CD14-positive monocyte (primary cell): ENCODE measurements at regions not wholly inside any gene's neighbourhood (a gene's known extent, or its start where the extent isn't known, plus 50 kb on each side); places are given as distances from the start of the nearest gene placed in this dataset.

Source experiments
- DNase-seq, 3 donors: peaks; one replicate each; pipeline ENCODE4 v3.0.0-alpha.2; 2011 to 2022
- H2AFZ ChIP-seq: 2 replicates; pipeline ENCODE4 v1.6.0; 2012; ENCODE audit warnings: mild to moderate bottlenecking, low read depth, low read length, inconsistent platforms; ENCODE audit not compliant: insufficient read depth, poor library complexity, severe bottlenecking
- H3K27ac ChIP-seq, 2 donors: 1 replicate in 1 of 2; 2 replicates in 1 of 2; pipeline ENCODE4 v1.5.1; 2012 to 2013; ENCODE audit warnings: low read length in 2 of 2, control low read depth in 1 of 2, inconsistent platforms in 1 of 2, low read depth in 1 of 2, mild to moderate bottlenecking in 1 of 2
- H3K27me3 ChIP-seq, 2 donors: one replicate each; pipeline versions ENCODE4 v1.6.0 to v1.6.1; 2011 to 2013; ENCODE audit warnings: low read length in 2 of 2; ENCODE audit not compliant: control insufficient read depth in 2 of 2, insufficient read depth in 2 of 2
- H3K36me3 ChIP-seq, 2 donors: replicated peaks in 1 of 2; 1 replicate in 1 of 2; 2 replicates in 1 of 2; pipeline versions ENCODE4 v1.5.1 to v1.6.1; 2012 to 2013; ENCODE audit warnings: low read length in 2 of 2, control low read depth in 1 of 2, inconsistent platforms in 1 of 2, mild to moderate bottlenecking in 1 of 2; ENCODE audit not compliant: insufficient read depth in 2 of 2, control insufficient read depth in 1 of 2
- H3K4me1 ChIP-seq, 2 donors: 1 replicate in 1 of 2; 2 replicates in 1 of 2; pipeline versions ENCODE4 v1.5.1 to v1.6.1; 2012 to 2013; ENCODE audit warnings: low read length in 2 of 2, control low read depth in 1 of 2, inconsistent platforms in 1 of 2, mild to moderate bottlenecking in 1 of 2, moderate library complexity in 1 of 2; ENCODE audit not compliant: insufficient read depth in 2 of 2, control insufficient read depth in 1 of 2
- H3K4me2 ChIP-seq: replicated peaks from 2 replicates; pipeline ENCODE3; 2012; ENCODE audit warnings: low read length, moderate library complexity, mild to moderate bottlenecking; ENCODE audit not compliant: poor library complexity, severe bottlenecking; ENCODE audit errors: extremely low read depth
- H3K4me3 ChIP-seq, 3 experiments: fragments of 200-600 bp in 1 of 3; sonication (generic) in 1 of 3; replicated peaks in 1 of 3; 1 replicate in 2 of 3; 2 replicates in 1 of 3; pipeline ENCODE4 v1.5.1; 2011 to 2013; ENCODE audit warnings: low read length in 3 of 3, mild to moderate bottlenecking in 3 of 3, control low read depth in 2 of 3, low read depth in 2 of 3, inconsistent platforms in 1 of 3, moderate library complexity in 1 of 3
- H3K79me2 ChIP-seq: 2 replicates; pipeline ENCODE4 v1.6.0; 2012; ENCODE audit warnings: mild to moderate bottlenecking, control low read depth, inconsistent platforms, low read length, moderate library complexity; ENCODE audit not compliant: insufficient read depth
- H3K9ac ChIP-seq: 2 replicates; pipeline ENCODE4 v1.6.0; 2017; ENCODE audit warnings: low read length, mild to moderate bottlenecking; ENCODE audit not compliant: insufficient read depth, poor library complexity, severe bottlenecking
- H3K9me3 ChIP-seq, 2 donors: replicated peaks in 1 of 2; 1 replicate in 1 of 2; 2 replicates in 1 of 2; pipeline versions ENCODE4 v1.5.1 to v1.6.1; 2012 to 2013; ENCODE audit warnings: low read length in 2 of 2, control low read depth in 1 of 2; ENCODE audit not compliant: control insufficient read depth in 1 of 2, insufficient read depth in 1 of 2
- H4K20me1 ChIP-seq: 2 replicates; pipeline ENCODE4 v1.6.0; 2012; ENCODE audit warnings: mild to moderate bottlenecking, low read length, control low read depth, moderate library complexity; ENCODE audit not compliant: insufficient read depth
- H3K27ac Mint-ChIP-seq, 7 donors: one replicate each; pipeline ENCODE4 v1.8.0; 2020; ENCODE audit warnings: mild to moderate bottlenecking in 7 of 7, mixed read lengths in 7 of 7, moderate library complexity in 6 of 7, inconsistent platforms in 2 of 7
- H3K27me3 Mint-ChIP-seq, 3 donors: one replicate each; pipeline ENCODE4 v1.8.0; 2021 to 2022; ENCODE audit warnings: low read depth in 3 of 3, mild to moderate bottlenecking in 3 of 3, mixed read lengths in 3 of 3, moderate library complexity in 3 of 3, inconsistent platforms in 1 of 3
- H3K36me3 Mint-ChIP-seq, 2 donors: one replicate each; pipeline ENCODE4 v1.8.0; 2020; ENCODE audit warnings: mixed read lengths in 2 of 2, inconsistent platforms in 1 of 2, mild to moderate bottlenecking in 1 of 2
- H3K4me1 Mint-ChIP-seq: one replicate; pipeline ENCODE4 v1.8.0; 2020; ENCODE audit warnings: mild to moderate bottlenecking, mixed read lengths
- H3K4me3 Mint-ChIP-seq, 2 donors: one replicate each; pipeline ENCODE4 v1.8.0; 2020; ENCODE audit warnings: mild to moderate bottlenecking in 2 of 2, mixed read lengths in 2 of 2, moderate library complexity in 1 of 2
- H3K9me3 Mint-ChIP-seq, 7 donors: one replicate each; pipeline ENCODE4 v1.8.0; 2020 to 2022; ENCODE audit warnings: mixed read lengths in 7 of 7, mild to moderate bottlenecking in 6 of 7, moderate library complexity in 6 of 7, inconsistent platforms in 2 of 7
- WGBS: methylation state at CpG from one replicate; pipeline ENCODE4 v1.1.5; 2013; ENCODE audit warnings: missing lambda C conversion rate; ENCODE audit not compliant: insufficient coverage; 5-methylcytosine and 5-hydroxymethylcytosine counted together
- intact Hi-C, 2 donors: fragments of 100-400 bp; cut with micrococcal nuclease; formaldehyde crosslinking; loops; one replicate each; pipeline versions ENCODE4 v1.15.0 to v1.15.1; 2023
- TF ChIP-seq, protein P1 (sequence below): fragments of 200-600 bp; IDR thresholded peaks from one replicate; pipeline ENCODE4 v1.8.0; 2022; ENCODE audit warnings: antibody characterized with exemption, mild to moderate bottlenecking

DNA sequence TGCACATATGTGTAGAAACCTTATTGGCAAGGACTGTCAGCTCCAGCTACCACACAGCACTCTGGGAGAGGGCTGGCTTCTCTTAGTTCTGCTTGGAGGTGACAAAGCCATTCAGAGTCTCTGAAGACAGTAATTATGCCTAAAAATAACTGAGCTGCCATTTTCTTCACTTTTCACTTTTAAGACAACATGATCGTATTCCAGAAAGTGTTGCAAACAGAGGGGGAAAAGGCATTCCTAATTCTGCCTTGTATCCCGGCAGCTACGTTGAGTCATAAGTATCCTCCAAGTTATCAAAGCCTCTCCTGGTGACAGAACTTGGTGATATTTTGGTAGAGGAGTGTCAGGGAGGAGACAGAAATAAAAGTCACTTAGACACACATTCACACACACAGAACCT lies 327.7 kb downstream of the HAPSTR1 start:
- H3K36me3 ChIP-seq: no peaks in the 10 kb centered on the region
- H3K4me2 ChIP-seq: no peak overlapping the region
- no peaks in the 10 kb centered on the region for H4K20me1 ChIP-seq
- WGBS: no CpG with 5 or more reads among the region's 3 CpGs
- no peak overlapping the region for H3K4me3 ChIP-seq
- no peak overlapping the region for H3K9ac ChIP-seq
- H3K4me1 ChIP-seq: no peaks in the 10 kb centered on the region
- Mint-ChIP-seq H3K4me1 (no peaks in the 10 kb centered on the region), H3K9me3 (peaks cover 0 to 18% (median 5%) of the 10 kb centered on the region in 7 donors), H3K27me3 (peaks cover 0 to 4% (median 0%) of the 10 kb centered on the region in 3 donors), H3K27ac (peak overlapping the region in 1 of 7 donors; percentile 54), H3K36me3 (no peaks in the 10 kb centered on the region), H3K4me3 (no peak overlapping the region)
- no peak overlapping the region for H2AFZ ChIP-seq
- no peaks in the 10 kb centered on the region for H3K79me2 ChIP-seq
- H3K27me3 ChIP-seq: no peaks in the 10 kb centered on the region
- H3K27ac ChIP-seq: no peak overlapping the region
- intact Hi-C loops: no loop called here
- peaks cover 5 to 15% of the 10 kb centered on the region in 2 donors for H3K9me3 ChIP-seq
- no peak for DNase-seq
- TF ChIP-seq, protein P1, sequence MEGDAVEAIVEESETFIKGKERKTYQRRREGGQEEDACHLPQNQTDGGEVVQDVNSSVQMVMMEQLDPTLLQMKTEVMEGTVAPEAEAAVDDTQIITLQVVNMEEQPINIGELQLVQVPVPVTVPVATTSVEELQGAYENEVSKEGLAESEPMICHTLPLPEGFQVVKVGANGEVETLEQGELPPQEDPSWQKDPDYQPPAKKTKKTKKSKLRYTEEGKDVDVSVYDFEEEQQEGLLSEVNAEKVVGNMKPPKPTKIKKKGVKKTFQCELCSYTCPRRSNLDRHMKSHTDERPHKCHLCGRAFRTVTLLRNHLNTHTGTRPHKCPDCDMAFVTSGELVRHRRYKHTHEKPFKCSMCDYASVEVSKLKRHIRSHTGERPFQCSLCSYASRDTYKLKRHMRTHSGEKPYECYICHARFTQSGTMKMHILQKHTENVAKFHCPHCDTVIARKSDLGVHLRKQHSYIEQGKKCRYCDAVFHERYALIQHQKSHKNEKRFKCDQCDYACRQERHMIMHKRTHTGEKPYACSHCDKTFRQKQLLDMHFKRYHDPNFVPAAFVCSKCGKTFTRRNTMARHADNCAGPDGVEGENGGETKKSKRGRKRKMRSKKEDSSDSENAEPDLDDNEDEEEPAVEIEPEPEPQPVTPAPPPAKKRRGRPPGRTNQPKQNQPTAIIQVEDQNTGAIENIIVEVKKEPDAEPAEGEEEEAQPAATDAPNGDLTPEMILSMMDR: no peak

DNA sequence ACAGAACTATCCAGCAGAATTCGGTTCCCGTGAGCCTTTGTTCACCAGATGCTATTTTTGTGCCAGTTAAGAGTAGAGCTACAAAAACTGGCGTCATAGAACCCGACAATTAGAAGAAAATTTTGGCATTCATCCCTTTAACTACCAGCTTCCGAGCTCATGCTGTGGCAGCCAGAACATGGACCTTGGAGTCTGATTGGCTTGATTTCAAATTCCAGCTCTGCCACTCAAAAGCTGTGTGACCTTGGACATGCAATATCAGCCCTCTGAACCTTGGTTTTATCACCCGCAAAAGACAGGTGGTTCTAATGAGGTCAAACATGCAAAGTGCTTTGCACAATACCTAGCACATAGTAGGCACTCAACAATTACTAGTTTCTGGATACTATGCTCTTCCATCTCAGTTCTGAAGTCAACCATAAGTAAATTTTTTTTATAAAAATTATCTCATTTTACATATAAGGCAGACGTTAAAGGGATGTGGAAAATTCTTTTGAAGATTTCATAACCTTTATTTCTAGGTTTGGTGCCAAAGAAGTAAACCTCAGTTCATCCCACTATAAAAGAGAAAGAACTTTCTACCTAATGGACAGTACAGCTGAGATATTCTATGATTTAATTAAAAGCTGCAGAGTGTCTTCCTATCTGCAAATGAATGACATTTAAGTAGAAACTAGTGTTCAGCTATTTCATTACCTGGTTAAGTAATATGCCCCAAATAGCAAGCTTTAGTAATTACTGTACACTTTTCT lies 331.5 kb downstream of the HAPSTR1 start:
- H3K36me3 ChIP-seq: no peaks in the 10 kb centered on the region
- TF ChIP-seq, protein P1: no peak
- DNase-seq: no peak
- H3K9ac ChIP-seq: no peak overlapping the region
- no peak overlapping the region for H3K4me3 Mint-ChIP-seq
- no peak overlapping the region for H3K27ac Mint-ChIP-seq
- no peak overlapping the region for H3K27ac ChIP-seq
- 91% methylated on average over 6 of the region's 7 CpGs for WGBS
- H3K4me2 ChIP-seq: no peak overlapping the region
- H3K36me3 Mint-ChIP-seq: no peaks in the 10 kb centered on the region
- H3K79me2 ChIP-seq: no peaks in the 10 kb centered on the region
- H3K27me3 ChIP-seq: no peaks in the 10 kb centered on the region
- intact Hi-C loops: no loop called here
- no peaks in the 10 kb centered on the region for H3K4me1 Mint-ChIP-seq
- H3K4me1 ChIP-seq: no peaks in the 10 kb centered on the region
- H4K20me1 ChIP-seq: no peaks in the 10 kb centered on the region
- peaks cover 0 to 4% (median 2%) of the 10 kb centered on the region in 3 donors for H3K27me3 Mint-ChIP-seq
- no peak overlapping the region for H2AFZ ChIP-seq
- no peak overlapping the region for H3K4me3 ChIP-seq
- H3K9me3 Mint-ChIP-seq: peaks cover 0 to 6% (median 0%) of the 10 kb centered on the region in 7 donors
- peaks cover 0 to 4% of the 10 kb centered on the region in 2 donors for H3K9me3 ChIP-seq
